ENCODE measurements at regions not wholly inside any gene's neighbourhood (a gene's known extent, or its start where the extent isn't known, plus 50 kb on each side); places are given as distances from the start of the nearest gene placed in this dataset.
"Not testable (repeated sequence)": the region's sequence is repeated elsewhere in the genome, so short reads cannot be mapped to it uniquely, and the experiment has no call there.

GRCh38 chr4:9602389-9602914, 158.2 kb downstream of the DEFB131A start:
- Histone ChIP-seq H3F3A (ENCODE audit: insufficient read depth, low read length) (peaks cover 59% of the 10 kb centered on the region), H3K9ac (ENCODE audit: low read length) (peak overlapping the region; percentile 98), H3K36me3 (replicated peaks; ENCODE audit: insufficient read depth, low read length) (no peaks in the 10 kb centered on the region), H3K79me2 (ENCODE audit: low read length) (peaks cover 64% of the 10 kb centered on the region), H3K27ac (ENCODE audit: low read length) (peak overlapping the region; percentile 100), H3K4me2 (ENCODE audit: low read depth, low read length) (peak overlapping the region; percentile 89; the same call in 1 of the 2 replicates), H4K20me1 (ENCODE audit: insufficient read depth, low read length) (no peaks in the 10 kb centered on the region), H3K9me2 (replicated peaks; ENCODE audit: insufficient read depth, low read length) (no peaks in the 10 kb centered on the region), H3K9me3 (replicated peaks; ENCODE audit: insufficient read depth, low read length) (no peaks in the 10 kb centered on the region), H3K27me3 (replicated peaks; ENCODE audit: insufficient read depth, low read length) (no peaks in the 10 kb centered on the region), H3K4me1 (ENCODE audit: low read length) (peaks cover 37% of the 10 kb centered on the region), H3K4me3 (ENCODE audit: low read length) (peak overlapping the region; percentile 61), H2AFZ (ENCODE audit: low read length) (no peak overlapping the region)
- TF ChIP-seq EZH2phosphoT487 (IDR thresholded peaks at IDR 0.05; ENCODE audit: low read length) = no peak
- no peak for TF ChIP-seq CTCF (IDR thresholded peaks at IDR 0.05; ENCODE audit: low read length)
- TF ChIP-seq EZH2 (optimal IDR thresholded peaks at IDR 0.05; ENCODE audit: low read depth, low read length) = no peak
- DNase-seq = peak; percentile 34

- Histone ChIP-seq H3K4me2 (ENCODE audit: low read depth, low read length) (peak overlapping the region; percentile 89), H3K4me1 (ENCODE audit: low read length) (peaks cover 38% of the 10 kb centered on the region), H3F3A (ENCODE audit: insufficient read depth, low read length) (peaks cover 50% of the 10 kb centered on the region), H3K4me3 (ENCODE audit: low read length) (peak overlapping the region; percentile 61), H3K79me2 (ENCODE audit: low read length) (peaks cover 52% of the 10 kb centered on the region), H3K27ac (ENCODE audit: low read length) (peak overlapping the region; percentile 100), H3K9ac (ENCODE audit: low read length) (peak overlapping the region; percentile 98)
- not testable (repeated sequence) for H3K36me3 ChIP-seq (replicated peaks; ENCODE audit: insufficient read depth, low read length); H3K9me3 ChIP-seq (replicated peaks; ENCODE audit: insufficient read depth, low read length); H3K9me2 ChIP-seq (replicated peaks; ENCODE audit: insufficient read depth, low read length); H3K27me3 ChIP-seq (replicated peaks; ENCODE audit: insufficient read depth, low read length); H2AFZ ChIP-seq (ENCODE audit: low read length); H4K20me1 ChIP-seq (ENCODE audit: insufficient read depth, low read length)
- peak; percentile 77 for DNase-seq
Observed at GRCh38 chr4:9604031-9604892, 160.0 kb downstream of the DEFB131A start.

GRCh38 chr4:9604893-9605190, 160.6 kb downstream of the DEFB131A start:
- not testable (repeated sequence) for H4K20me1 ChIP-seq (ENCODE audit: insufficient read depth, low read length); H3K9me2 ChIP-seq (replicated peaks; ENCODE audit: insufficient read depth, low read length); H3K27me3 ChIP-seq (replicated peaks; ENCODE audit: insufficient read depth, low read length); H3K36me3 ChIP-seq (replicated peaks; ENCODE audit: insufficient read depth, low read length); H2AFZ ChIP-seq (ENCODE audit: low read length); H3K9me3 ChIP-seq (replicated peaks; ENCODE audit: insufficient read depth, low read length)
- Histone ChIP-seq H3F3A (ENCODE audit: insufficient read depth, low read length) (peaks cover 49% of the 10 kb centered on the region), H3K79me2 (ENCODE audit: low read length) (peaks cover 47% of the 10 kb centered on the region), H3K4me3 (ENCODE audit: low read length) (peak overlapping the region; percentile 61), H3K4me2 (ENCODE audit: low read depth, low read length) (peak overlapping the region; percentile 89), H3K27ac (ENCODE audit: low read length) (peak overlapping the region; percentile 100), H3K4me1 (ENCODE audit: low read length) (peaks cover 34% of the 10 kb centered on the region), H3K9ac (ENCODE audit: low read length) (peak overlapping the region; percentile 98)
- DNase-seq = peak; percentile 46

- Histone ChIP-seq H3K4me3 (ENCODE audit: low read length) (no peak overlapping the region), H3K27me3 (replicated peaks; ENCODE audit: insufficient read depth, low read length) (no peaks in the 10 kb centered on the region), H3K36me3 (replicated peaks; ENCODE audit: insufficient read depth, low read length) (no peaks in the 10 kb centered on the region), H3K4me1 (ENCODE audit: low read length) (peaks cover 31% of the 10 kb centered on the region), H3K27ac (ENCODE audit: low read length) (peak overlapping the region; percentile 76), H3K4me2 (ENCODE audit: low read depth, low read length) (no peak overlapping the region; the same call in 1 of the 2 replicates), H3K79me2 (ENCODE audit: low read length) (peaks cover 14% of the 10 kb centered on the region; the same call in 1 of the 2 replicates), H3K9me2 (replicated peaks; ENCODE audit: insufficient read depth, low read length) (no peaks in the 10 kb centered on the region), H3K9ac (ENCODE audit: low read length) (no peak overlapping the region), H3K9me3 (replicated peaks; ENCODE audit: insufficient read depth, low read length) (no peaks in the 10 kb centered on the region), H4K20me1 (ENCODE audit: insufficient read depth, low read length) (no peaks in the 10 kb centered on the region), H3F3A (ENCODE audit: insufficient read depth, low read length) (peaks cover 30% of the 10 kb centered on the region), H2AFZ (ENCODE audit: low read length) (no peak overlapping the region)
- DNase-seq = peak; percentile 85
- TF ChIP-seq EZH2phosphoT487 (IDR thresholded peaks at IDR 0.05; ENCODE audit: low read length) = no peak
- TF ChIP-seq EZH2 (optimal IDR thresholded peaks at IDR 0.05; ENCODE audit: low read depth, low read length) = no peak
- TF ChIP-seq CTCF (IDR thresholded peaks at IDR 0.05; ENCODE audit: low read length) = no peak
Observed at GRCh38 chr4:9608300-9608699, 164.1 kb downstream of the DEFB131A start.

- not testable (repeated sequence) for H3K27me3 ChIP-seq (replicated peaks; ENCODE audit: insufficient read depth, low read length); H3K4me3 ChIP-seq (ENCODE audit: low read length); H3K4me2 ChIP-seq (ENCODE audit: low read depth, low read length); H3K9me3 ChIP-seq (replicated peaks; ENCODE audit: insufficient read depth, low read length); H2AFZ ChIP-seq (ENCODE audit: low read length); DNase-seq; H3K27ac ChIP-seq (ENCODE audit: low read length); H3K36me3 ChIP-seq (replicated peaks; ENCODE audit: insufficient read depth, low read length); H3K9me2 ChIP-seq (replicated peaks; ENCODE audit: insufficient read depth, low read length); H4K20me1 ChIP-seq (ENCODE audit: insufficient read depth, low read length); H3K9ac ChIP-seq (ENCODE audit: low read length)
- Histone ChIP-seq H3F3A (ENCODE audit: insufficient read depth, low read length) (peaks cover 12% of the 10 kb centered on the region), H3K4me1 (ENCODE audit: low read length) (peaks cover 27% of the 10 kb centered on the region), H3K79me2 (ENCODE audit: low read length) (peaks cover 14% of the 10 kb centered on the region; the same call in 1 of the 2 replicates)
Observed at GRCh38 chr4:9610321-9610720, 166.1 kb downstream of the DEFB131A start.

Data from MM.1S (cell line).